ENCODE measurements at regions not wholly inside any gene's neighbourhood (a gene's known extent, or its start where the extent isn't known, plus 50 kb on each side); places are given as distances from the start of the nearest gene placed in this dataset.
"Not testable (repeated sequence)": the region's sequence is repeated elsewhere in the genome, so short reads cannot be mapped to it uniquely, and the experiment has no call there.

DNA sequence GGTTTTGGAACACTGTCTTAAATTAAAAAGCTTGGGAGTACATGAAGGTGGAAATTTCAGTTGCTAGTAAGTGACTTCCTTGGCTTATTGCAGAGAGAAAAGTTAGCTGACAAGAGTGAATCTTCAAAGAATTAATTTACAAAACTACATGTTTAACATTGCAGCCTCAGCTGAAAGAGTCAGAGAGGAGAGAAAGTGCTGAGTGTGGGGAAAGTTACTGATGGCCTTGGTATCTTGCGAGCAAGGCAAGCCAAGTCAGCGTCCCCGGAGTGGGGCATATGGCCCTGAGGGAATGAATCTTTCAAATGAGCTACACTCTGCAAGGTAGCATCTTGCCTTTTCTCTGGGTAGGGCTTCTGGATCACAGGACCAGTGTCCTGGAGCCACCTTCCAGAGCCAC, 131.3 kb downstream of the LPIN1 start:
- no peak overlapping the region for H3K4me3 ChIP-seq (replicated peaks in 1 of 2; ENCODE audit: low read depth in 2 of 2, low read length in 2 of 2)
- no peak for TF ChIP-seq CTCF (IDR thresholded peaks at IDR 0.05; ENCODE audit: low read depth, low read length)
- DNase-seq (ENCODE audit: low read depth in 2 of 2), result no peak

DNA sequence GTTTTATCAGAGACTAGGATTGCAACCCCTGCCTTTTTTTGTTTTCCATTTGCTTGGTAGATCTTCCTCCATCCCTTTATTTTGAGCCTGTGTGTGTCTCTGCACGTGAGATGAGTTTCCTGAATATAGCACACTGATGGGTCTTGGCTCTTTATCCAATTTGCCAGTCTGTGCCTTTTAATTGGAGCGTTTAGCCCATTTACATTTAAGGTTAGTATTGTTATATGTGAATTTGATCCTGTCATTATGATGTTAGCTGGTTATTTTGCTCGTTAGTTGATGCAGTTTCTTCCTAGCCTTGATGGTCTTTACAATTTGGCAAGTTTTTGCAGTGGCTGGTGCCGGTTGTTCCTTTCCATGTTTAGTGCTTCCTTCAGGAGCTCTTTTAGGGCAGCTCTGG, 138.8 kb downstream of the LPIN1 start:
- not testable (repeated sequence) for DNase-seq (ENCODE audit: low read depth in 2 of 2); H3K4me3 ChIP-seq (replicated peaks in 1 of 2; ENCODE audit: low read depth in 2 of 2, low read length in 2 of 2)

- H3K4me3 ChIP-seq (replicated peaks in 1 of 2; ENCODE audit: low read depth in 2 of 2, low read length in 2 of 2); DNase-seq (ENCODE audit: low read depth in 2 of 2): not testable (repeated sequence)
Measured at GRCh38 chr2:11886899-11887298, 140.5 kb downstream of the LPIN1 start.

- TF ChIP-seq CTCF (IDR thresholded peaks at IDR 0.05; ENCODE audit: low read depth, low read length), result no peak
- DNase-seq (ENCODE audit: low read depth in 2 of 2), result no peak
- H3K4me3 ChIP-seq (replicated peaks in 1 of 2; ENCODE audit: low read depth in 2 of 2, low read length in 2 of 2), result no peak overlapping the region
Measured at GRCh38 chr2:11889101-11889850, 142.8 kb downstream of the LPIN1 start.

GRCh38 chr2:11889854-11890253, 143.4 kb downstream of the LPIN1 start:
- no peak for TF ChIP-seq CTCF (IDR thresholded peaks at IDR 0.05; ENCODE audit: low read depth, low read length)
- no peak for DNase-seq (ENCODE audit: low read depth in 2 of 2)
- no peak overlapping the region for H3K4me3 ChIP-seq (replicated peaks in 1 of 2; ENCODE audit: low read depth in 2 of 2, low read length in 2 of 2)

- no peak for TF ChIP-seq CTCF (IDR thresholded peaks at IDR 0.05; ENCODE audit: low read depth, low read length)
- DNase-seq (ENCODE audit: low read depth in 2 of 2), result no peak
- H3K4me3 ChIP-seq (replicated peaks in 1 of 2; ENCODE audit: low read depth in 2 of 2, low read length in 2 of 2), result no peak overlapping the region
Measured at GRCh38 chr2:11891028-11891427, 144.6 kb downstream of the LPIN1 start.

DNA sequence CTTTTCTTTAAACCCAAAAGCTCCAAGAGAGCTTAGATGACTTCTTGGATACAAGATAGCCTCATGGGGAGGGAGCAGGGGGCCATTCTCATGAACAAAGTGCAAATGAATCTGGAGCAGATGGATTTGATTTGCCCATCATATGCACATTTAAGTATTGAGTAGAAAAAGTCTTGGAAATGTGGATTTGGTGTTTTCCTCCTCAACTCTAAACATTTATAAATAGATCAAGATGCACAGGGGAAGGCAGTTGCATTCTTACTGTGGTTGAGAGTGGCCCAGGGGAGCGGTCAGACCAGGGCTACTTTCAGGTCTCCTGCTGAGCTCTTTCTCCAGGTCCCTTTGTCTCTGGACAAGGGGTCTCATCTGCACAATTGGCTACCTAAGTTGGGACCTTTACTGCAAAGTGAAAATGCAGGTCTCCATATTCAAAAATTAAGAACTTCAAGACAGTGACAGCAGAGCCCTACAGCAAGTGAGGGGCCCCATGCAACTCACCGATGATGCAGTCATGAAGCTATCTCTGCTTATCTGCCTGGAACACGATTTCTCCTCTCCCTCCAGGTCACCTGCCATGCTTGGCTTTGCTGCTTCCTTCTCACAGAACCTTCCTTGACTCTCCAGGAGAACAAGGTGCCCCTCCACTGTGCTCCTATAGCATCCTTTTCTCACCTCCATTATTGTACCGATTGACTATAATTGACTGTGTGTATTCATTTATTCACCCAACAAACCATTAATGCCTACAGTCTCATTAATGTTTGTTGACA, 145.4 kb downstream of the LPIN1 start:
- no peak overlapping the region for H3K4me3 ChIP-seq (replicated peaks in 1 of 2; ENCODE audit: low read depth in 2 of 2, low read length in 2 of 2)
- DNase-seq (ENCODE audit: low read depth in 2 of 2), result no peak
- TF ChIP-seq CTCF (IDR thresholded peaks at IDR 0.05; ENCODE audit: low read depth, low read length), result no peak

Data from cardiac fibroblast (primary cell).